VCaP (cell line): ENCODE measurements at regions not wholly inside any gene's neighbourhood (a gene's known extent, or its start where the extent isn't known, plus 50 kb on each side); places are given as distances from the start of the nearest gene placed in this dataset.

Experiments
- H3K27ac ChIP-seq: fragments of 450-650 bp; 2 replicates; pipeline ENCODE4 v1.5.1; 2017
- TF ChIP-seq, protein P1 (sequence below): fragments of 450-650 bp; conservative IDR thresholded peaks from 2 replicates; pipeline ENCODE4 v1.5.1; 2017; ENCODE audit warnings: mild to moderate bottlenecking, moderate library complexity

DNA sequence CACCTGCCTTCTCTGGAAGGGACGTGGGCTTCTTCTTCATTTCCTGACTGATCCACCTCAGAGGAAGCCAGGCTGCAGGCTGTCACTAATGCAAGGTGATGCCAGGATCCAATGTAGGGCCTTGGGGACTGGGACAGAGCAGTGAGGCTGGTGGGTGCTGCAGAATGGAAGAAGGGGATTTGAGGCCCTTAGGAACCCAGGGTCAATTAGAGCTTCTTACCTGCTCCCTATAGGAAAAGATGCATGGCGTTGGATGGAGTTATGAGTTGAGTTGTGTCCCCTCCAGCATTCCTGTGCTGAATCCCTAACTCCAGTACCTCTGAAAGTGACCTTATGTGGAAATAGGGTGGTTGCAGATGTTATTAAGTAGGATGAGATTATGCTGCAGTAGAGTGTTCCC lies 190.4 kb downstream of the MIAT start:
- TF ChIP-seq, protein P1, sequence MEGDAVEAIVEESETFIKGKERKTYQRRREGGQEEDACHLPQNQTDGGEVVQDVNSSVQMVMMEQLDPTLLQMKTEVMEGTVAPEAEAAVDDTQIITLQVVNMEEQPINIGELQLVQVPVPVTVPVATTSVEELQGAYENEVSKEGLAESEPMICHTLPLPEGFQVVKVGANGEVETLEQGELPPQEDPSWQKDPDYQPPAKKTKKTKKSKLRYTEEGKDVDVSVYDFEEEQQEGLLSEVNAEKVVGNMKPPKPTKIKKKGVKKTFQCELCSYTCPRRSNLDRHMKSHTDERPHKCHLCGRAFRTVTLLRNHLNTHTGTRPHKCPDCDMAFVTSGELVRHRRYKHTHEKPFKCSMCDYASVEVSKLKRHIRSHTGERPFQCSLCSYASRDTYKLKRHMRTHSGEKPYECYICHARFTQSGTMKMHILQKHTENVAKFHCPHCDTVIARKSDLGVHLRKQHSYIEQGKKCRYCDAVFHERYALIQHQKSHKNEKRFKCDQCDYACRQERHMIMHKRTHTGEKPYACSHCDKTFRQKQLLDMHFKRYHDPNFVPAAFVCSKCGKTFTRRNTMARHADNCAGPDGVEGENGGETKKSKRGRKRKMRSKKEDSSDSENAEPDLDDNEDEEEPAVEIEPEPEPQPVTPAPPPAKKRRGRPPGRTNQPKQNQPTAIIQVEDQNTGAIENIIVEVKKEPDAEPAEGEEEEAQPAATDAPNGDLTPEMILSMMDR, result no peak
- H3K27ac ChIP-seq, result no peak overlapping the region

GRCh38 chr22:26848244-26848920 lies 191.0 kb downstream of the MIAT start:
- no peak overlapping the region for H3K27ac ChIP-seq
- TF ChIP-seq, protein P1, result no peak

DNA sequence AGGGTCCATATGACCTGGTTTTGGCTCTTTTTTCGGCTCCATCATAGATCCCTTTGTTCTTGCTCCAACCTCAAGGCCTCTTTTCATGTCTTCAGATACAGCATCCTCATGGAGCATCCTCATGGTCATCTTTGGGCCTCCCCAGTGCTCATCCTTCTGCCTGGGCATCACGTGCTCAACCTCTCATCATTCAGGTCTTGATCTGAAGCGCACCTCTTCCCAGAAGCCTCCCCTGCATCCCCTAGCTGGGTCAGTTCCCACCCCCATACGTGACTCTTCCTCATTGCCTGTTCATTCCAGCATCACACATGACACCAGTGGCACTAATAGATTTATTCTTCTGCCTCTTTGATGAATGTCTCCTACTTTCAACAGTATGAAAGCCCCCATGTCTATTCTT lies 192.2 kb downstream of the MIAT start:
- no peak overlapping the region for H3K27ac ChIP-seq
- TF ChIP-seq, protein P1, result no peak

- TF ChIP-seq, protein P1, result no peak
- H3K27ac ChIP-seq, result no peak overlapping the region
Measured at GRCh38 chr22:26851125-26851524, 193.7 kb downstream of the MIAT start.

GRCh38 chr22:26852176-26852575 lies 194.8 kb downstream of the MIAT start:
- TF ChIP-seq, protein P1, result no peak
- H3K27ac ChIP-seq, result no peak overlapping the region

- TF ChIP-seq, protein P1, result no peak
- no peak overlapping the region for H3K27ac ChIP-seq
Measured at GRCh38 chr22:26853071-26853470, 195.7 kb downstream of the MIAT start.

DNA sequence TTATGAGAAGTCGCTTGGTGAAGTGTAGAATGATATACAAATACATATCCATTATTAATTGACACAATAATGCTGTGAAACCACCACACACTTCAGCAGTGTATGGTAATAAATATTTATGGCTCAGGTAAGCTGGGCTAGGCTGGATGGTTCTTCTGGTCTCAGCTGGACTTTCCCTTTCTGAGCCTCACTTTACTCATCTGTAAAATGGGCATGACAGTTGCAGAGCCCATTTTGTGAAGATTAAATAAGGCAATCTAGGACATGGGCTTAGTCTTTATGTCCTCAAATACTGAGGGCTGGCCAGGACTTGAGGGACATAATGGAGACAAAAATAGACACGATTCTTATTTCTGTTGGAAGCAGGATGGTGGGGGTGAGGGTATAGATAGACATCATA lies 196.1 kb downstream of the MIAT start:
- TF ChIP-seq, protein P1, result no peak
- no peak overlapping the region for H3K27ac ChIP-seq
